OCI-LY1 (cell line): ENCODE measurements at regions not wholly inside any gene's neighbourhood (a gene's known extent, or its start where the extent isn't known, plus 50 kb on each side); places are given as distances from the start of the nearest gene placed in this dataset.

Source experiments
- H2AFZ ChIP-seq: fragments of 200-600 bp; sonication (generic), shearing (Covaris generic); 2 replicates; pipeline ENCODE4 v1.6.0; 2014; ENCODE audit warnings: antibody characterized with exemption, mild to moderate bottlenecking, low read length
- H3F3A ChIP-seq: fragments of 200-600 bp; sonication (generic), shearing (Covaris generic); 2 replicates; pipeline ENCODE4 v1.6.0; 2014; ENCODE audit warnings: mild to moderate bottlenecking, antibody characterized with exemption, low read length, moderate library complexity; ENCODE audit not compliant: insufficient read depth
- H3K27ac ChIP-seq: fragments of 200-600 bp; sonication (generic); 2 replicates; pipeline ENCODE4 v1.5.1; 2014; ENCODE audit warnings: low read length, mixed run types, mild to moderate bottlenecking, low read depth; ENCODE audit not compliant: poor library complexity, severe bottlenecking
- H3K27me3 ChIP-seq: fragments of 200-600 bp; sonication (generic); 2 replicates; pipeline ENCODE4 v1.6.0; 2014; ENCODE audit warnings: antibody characterized with exemption, mild to moderate bottlenecking, low read length, moderate library complexity; ENCODE audit not compliant: insufficient read depth
- H3K36me3 ChIP-seq: fragments of 200-600 bp; sonication (generic); 2 replicates; pipeline ENCODE4 v1.6.1; 2014; ENCODE audit warnings: mild to moderate bottlenecking, antibody characterized with exemption, low read length, moderate library complexity, mixed read lengths; ENCODE audit not compliant: insufficient read depth
- H3K4me1 ChIP-seq: fragments of 200-600 bp; sonication (generic); 2 replicates; pipeline ENCODE4 v1.5.1; 2014; ENCODE audit warnings: mild to moderate bottlenecking, low read length, moderate library complexity; ENCODE audit not compliant: insufficient read depth, severe bottlenecking
- H3K4me2 ChIP-seq: fragments of 200-600 bp; sonication (generic), shearing (Covaris generic); 2 replicates; pipeline ENCODE4 v1.6.1; 2014; ENCODE audit warnings: low read length
- H3K4me3 ChIP-seq: fragments of 200-600 bp; sonication (generic); 2 replicates; pipeline ENCODE4 v1.5.1; 2014; ENCODE audit warnings: low read length, low read depth, mild to moderate bottlenecking, mixed read lengths; ENCODE audit not compliant: poor library complexity, severe bottlenecking
- H3K79me2 ChIP-seq: fragments of 200-600 bp; shearing (Covaris generic); 2 replicates; pipeline ENCODE4 v1.6.1; 2016; ENCODE audit warnings: mixed run types, low read length, mixed read lengths; ENCODE audit not compliant: insufficient read depth
- H3K9ac ChIP-seq: fragments of 200-600 bp; sonication (generic), shearing (Covaris generic); 2 replicates; pipeline ENCODE4 v1.6.1; 2014; ENCODE audit warnings: mild to moderate bottlenecking, low read length, mixed read lengths
- H3K9me2 ChIP-seq: fragments of 200-600 bp; sonication (generic), shearing (Covaris generic); 2 replicates; pipeline ENCODE4 v1.6.1; 2014; ENCODE audit warnings: low read depth, mild to moderate bottlenecking, low read length, mixed read lengths
- H3K9me3 ChIP-seq: fragments of 200-600 bp; shearing (Covaris generic); 2 replicates; pipeline ENCODE4 v1.6.1; 2014; ENCODE audit warnings: low read length, mixed read lengths
- H4K20me1 ChIP-seq: fragments of 200-600 bp; sonication (generic), shearing (Covaris generic); 2 replicates; pipeline ENCODE4 v1.6.0; 2016; ENCODE audit warnings: mild to moderate bottlenecking, low read length; ENCODE audit not compliant: insufficient read depth
- CTCF ChIP-seq: fragments of 200-600 bp; sonication (generic), shearing (Covaris generic); IDR thresholded peaks from 2 replicates; pipeline ENCODE4 v1.5.1; 2017; ENCODE audit warnings: mild to moderate bottlenecking, antibody characterized with exemption, low read length, moderate library complexity, mixed read lengths
- EZH2 ChIP-seq: fragments of 200-600 bp; sonication (generic), shearing (Covaris generic); IDR thresholded peaks from 2 replicates; pipeline ENCODE4 v1.8.0; 2017; ENCODE audit warnings: borderline replicate concordance, mixed run types, mild to moderate bottlenecking, antibody characterized with exemption, low read length, moderate library complexity, mixed read lengths

- Histone ChIP-seq H4K20me1 (no peaks in the 10 kb centered on the region), H2AFZ (no peak overlapping the region), H3K36me3 (no peaks in the 10 kb centered on the region), H3K4me2 (no peak overlapping the region), H3K9ac (no peak overlapping the region), H3K4me3 (no peak overlapping the region), H3K4me1 (no peaks in the 10 kb centered on the region), H3K79me2 (no peaks in the 10 kb centered on the region), H3K9me3 (no peaks in the 10 kb centered on the region), H3K27me3 (no peaks in the 10 kb centered on the region), H3K27ac (no peak overlapping the region), H3F3A (no peaks in the 10 kb centered on the region), H3K9me2 (no peaks in the 10 kb centered on the region)
- TF ChIP-seq EZH2, result no peak
These were observed 237.6 kb downstream of the TLE4 start for GRCh38 chr9:79809316-79809876.

GRCh38 chr9:79807971-79808370, 236.2 kb downstream of the TLE4 start:
- H3K9me3 ChIP-seq, result no peaks in the 10 kb centered on the region
- H3K9ac ChIP-seq, result no peak overlapping the region
- no peak for TF ChIP-seq CTCF
- TF ChIP-seq EZH2, result no peak
- no peaks in the 10 kb centered on the region for H3K36me3 ChIP-seq
- H3F3A ChIP-seq, result no peaks in the 10 kb centered on the region
- H3K9me2 ChIP-seq, result no peaks in the 10 kb centered on the region
- H3K4me1 ChIP-seq, result no peaks in the 10 kb centered on the region
- H2AFZ ChIP-seq, result no peak overlapping the region
- no peaks in the 10 kb centered on the region for H3K27me3 ChIP-seq
- H3K79me2 ChIP-seq, result no peaks in the 10 kb centered on the region
- H3K4me3 ChIP-seq, result no peak overlapping the region
- no peak overlapping the region for H3K27ac ChIP-seq
- no peak overlapping the region for H3K4me2 ChIP-seq
- H4K20me1 ChIP-seq, result no peaks in the 10 kb centered on the region

GRCh38 chr9:79806086-79806485, 234.3 kb downstream of the TLE4 start:
- H3K9me3 ChIP-seq, result no peaks in the 10 kb centered on the region
- H2AFZ ChIP-seq, result no peak overlapping the region
- H3K9ac ChIP-seq, result no peak overlapping the region
- H3K9me2 ChIP-seq, result no peaks in the 10 kb centered on the region
- no peaks in the 10 kb centered on the region for H3K27me3 ChIP-seq
- no peak overlapping the region for H3K27ac ChIP-seq
- TF ChIP-seq CTCF (no peak), EZH2 (no peak)
- no peak overlapping the region for H3K4me2 ChIP-seq
- no peak overlapping the region for H3K4me3 ChIP-seq
- no peaks in the 10 kb centered on the region for H4K20me1 ChIP-seq
- no peaks in the 10 kb centered on the region for H3K36me3 ChIP-seq
- H3K4me1 ChIP-seq, result no peaks in the 10 kb centered on the region
- no peaks in the 10 kb centered on the region for H3F3A ChIP-seq
- no peaks in the 10 kb centered on the region for H3K79me2 ChIP-seq

- H3K9me3 ChIP-seq, result no peaks in the 10 kb centered on the region
- H4K20me1 ChIP-seq, result no peaks in the 10 kb centered on the region
- no peaks in the 10 kb centered on the region for H3K4me1 ChIP-seq
- H3K36me3 ChIP-seq, result no peaks in the 10 kb centered on the region
- no peak overlapping the region for H3K27ac ChIP-seq
- TF ChIP-seq CTCF (no peak), EZH2 (no peak)
- no peak overlapping the region for H2AFZ ChIP-seq
- no peak overlapping the region for H3K4me3 ChIP-seq
- no peak overlapping the region for H3K9ac ChIP-seq
- H3F3A ChIP-seq, result no peaks in the 10 kb centered on the region
- H3K79me2 ChIP-seq, result no peaks in the 10 kb centered on the region
- no peaks in the 10 kb centered on the region for H3K27me3 ChIP-seq
- no peak overlapping the region for H3K4me2 ChIP-seq
- no peaks in the 10 kb centered on the region for H3K9me2 ChIP-seq
These were observed 229.7 kb downstream of the TLE4 start for GRCh38 chr9:79801459-79801858.
